ENCODE measurements at regions not wholly inside any gene's neighbourhood (a gene's known extent, or its start where the extent isn't known, plus 50 kb on each side); places are given as distances from the start of the nearest gene placed in this dataset.

- DNase-seq (ENCODE audit: low read depth in 2 of 2), result no peak
Measured at GRCh38 chr22:48520884-48521588, 1306.6 kb downstream of the BRD1 start.

DNA sequence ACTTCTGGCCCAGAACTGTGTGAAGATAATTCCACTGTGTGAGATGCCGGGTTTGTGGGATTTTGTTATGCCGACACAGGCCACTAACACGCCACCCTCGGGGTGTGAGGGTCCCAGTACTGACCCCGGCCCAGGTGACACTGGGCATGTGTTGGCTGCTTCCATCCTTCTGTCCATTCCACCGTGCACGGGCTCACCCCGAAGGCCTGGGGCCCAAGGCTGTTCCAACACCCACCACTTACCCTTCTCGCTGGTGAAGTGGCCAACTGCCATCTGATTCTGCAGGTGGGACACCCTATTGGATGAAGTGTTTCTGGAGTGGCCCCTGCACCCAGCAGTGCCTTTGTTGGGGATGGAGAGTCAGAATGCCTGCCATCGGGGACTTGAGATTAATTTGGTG lies 1307.5 kb downstream of the BRD1 start:
- no peak for DNase-seq (ENCODE audit: low read depth in 2 of 2)

DNA sequence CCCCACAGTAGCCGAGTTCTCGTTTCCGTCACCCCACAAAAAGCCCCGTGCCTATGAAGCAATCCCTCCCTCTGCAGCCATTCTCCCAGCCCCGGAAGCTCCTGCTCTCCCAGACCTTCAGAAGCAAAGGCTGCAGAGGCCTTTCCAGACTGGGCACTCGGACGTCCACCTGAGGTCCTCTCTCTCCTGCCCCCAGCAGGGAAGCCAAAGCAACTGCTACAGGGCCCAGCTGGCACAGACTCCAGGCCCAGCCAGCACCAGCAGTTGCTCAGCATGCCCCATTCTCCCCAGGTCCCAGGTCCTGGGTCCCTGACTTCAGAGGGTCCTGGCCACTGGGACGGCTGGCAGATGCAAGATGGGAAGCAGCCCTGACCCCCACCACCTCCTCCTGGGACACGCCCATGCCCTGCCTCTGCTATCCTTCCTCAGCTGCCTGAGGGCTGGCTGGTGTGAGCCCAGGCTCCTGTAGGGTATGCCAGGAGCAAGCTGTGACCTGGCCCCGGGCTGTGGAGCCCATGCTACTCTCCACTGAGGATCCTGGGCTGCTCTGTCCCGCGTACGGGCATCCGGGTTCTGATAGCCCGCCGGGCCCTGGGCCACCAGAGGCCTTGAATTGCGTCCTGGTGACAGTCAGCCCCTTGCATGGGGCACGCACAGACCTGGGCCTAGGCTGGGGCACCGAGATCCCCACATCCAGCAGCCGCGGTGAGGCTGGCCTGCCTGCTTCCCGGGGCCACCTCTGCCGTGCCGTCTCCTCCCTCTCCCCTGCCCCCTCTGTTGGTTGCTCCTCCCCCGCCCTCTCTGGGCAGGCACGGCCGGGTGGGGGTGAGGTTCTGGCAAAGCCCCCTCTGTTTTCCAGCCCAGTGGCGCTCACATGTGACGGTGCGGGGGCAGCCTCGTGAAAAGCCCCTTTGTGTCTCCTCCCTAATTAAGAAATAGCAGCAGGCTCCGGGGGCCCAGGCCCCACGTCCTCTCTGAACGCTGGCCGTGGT lies 1310.3 kb downstream of the BRD1 start:
- no peak for DNase-seq (ENCODE audit: low read depth in 2 of 2)

DNA sequence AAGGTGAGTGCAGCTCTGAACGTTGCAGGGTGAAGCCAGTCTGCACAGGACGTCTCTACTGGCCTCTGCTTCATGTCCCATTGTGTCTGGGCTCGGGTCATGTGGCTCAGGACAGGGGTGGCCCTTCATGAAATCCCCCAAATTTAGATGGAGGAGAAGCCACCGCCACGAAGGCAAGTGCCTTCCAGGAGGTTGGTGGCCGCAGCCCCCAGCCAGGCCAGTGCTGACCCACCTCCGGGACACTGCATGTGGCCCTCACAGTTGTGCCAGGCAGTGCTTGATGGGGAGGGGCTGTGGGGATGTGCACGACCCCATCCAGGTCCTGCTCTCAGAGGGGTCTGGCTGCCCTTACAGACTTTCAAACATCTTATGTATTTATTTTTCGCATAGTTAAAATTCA lies 1311.1 kb downstream of the BRD1 start:
- DNase-seq (ENCODE audit: low read depth in 2 of 2), result no peak

DNA sequence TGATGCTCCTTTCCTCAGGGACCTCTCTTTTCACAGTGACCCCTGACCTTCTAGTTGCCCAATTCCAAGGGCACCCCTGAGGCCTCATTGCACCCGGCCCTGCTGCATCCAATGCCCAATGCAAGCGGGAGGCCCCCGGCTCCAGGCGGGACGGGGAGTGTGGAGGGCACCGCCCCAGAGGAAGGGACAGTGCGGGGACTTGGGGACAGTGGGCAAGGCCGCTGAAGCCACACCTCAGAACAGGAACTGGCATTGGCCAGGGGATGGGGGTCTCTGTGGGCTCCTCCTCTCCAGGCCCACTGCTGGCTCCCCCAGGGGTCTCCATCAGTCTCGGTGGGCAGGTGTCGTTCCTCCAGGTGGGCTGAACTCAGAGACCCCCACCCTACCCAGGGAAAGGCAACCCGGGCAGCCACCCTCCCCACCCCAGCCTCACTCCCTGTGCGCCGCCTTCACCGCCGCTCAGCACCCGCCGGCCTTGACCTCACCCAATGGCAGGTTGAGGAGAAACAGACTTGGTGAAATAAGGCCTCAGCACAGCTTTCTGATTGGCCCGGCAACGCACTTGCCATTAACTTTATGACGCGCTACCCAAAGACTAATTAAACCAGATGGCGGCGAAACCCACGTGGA lies 1312.0 kb downstream of the BRD1 start:
- DNase-seq (ENCODE audit: low read depth in 2 of 2), result no peak

- DNase-seq (ENCODE audit: low read depth in 2 of 2), result no peak
Measured at GRCh38 chr22:48513929-48514328, 1313.7 kb downstream of the BRD1 start.

DNA sequence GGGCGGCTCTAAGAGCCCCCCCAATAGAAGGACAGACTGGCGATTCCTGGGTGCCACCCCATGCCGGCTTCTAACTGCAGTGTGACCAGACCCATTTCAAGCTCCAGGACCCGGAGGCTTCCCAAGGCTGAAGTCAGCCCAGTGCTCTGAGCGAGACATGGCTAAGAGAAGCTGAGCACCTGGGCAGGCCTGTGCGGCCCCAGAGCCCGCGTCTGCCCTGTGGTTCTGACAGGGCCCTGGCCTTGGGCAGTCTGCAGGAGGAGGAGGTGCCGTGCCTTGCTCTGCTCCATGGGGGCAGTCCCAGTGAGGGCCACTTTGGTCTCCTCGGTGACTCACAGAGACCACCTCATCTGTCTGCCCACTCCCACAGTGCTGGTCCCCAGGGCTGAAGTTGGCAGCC lies 1314.2 kb downstream of the BRD1 start:
- no peak for DNase-seq (ENCODE audit: low read depth in 2 of 2)

DNA sequence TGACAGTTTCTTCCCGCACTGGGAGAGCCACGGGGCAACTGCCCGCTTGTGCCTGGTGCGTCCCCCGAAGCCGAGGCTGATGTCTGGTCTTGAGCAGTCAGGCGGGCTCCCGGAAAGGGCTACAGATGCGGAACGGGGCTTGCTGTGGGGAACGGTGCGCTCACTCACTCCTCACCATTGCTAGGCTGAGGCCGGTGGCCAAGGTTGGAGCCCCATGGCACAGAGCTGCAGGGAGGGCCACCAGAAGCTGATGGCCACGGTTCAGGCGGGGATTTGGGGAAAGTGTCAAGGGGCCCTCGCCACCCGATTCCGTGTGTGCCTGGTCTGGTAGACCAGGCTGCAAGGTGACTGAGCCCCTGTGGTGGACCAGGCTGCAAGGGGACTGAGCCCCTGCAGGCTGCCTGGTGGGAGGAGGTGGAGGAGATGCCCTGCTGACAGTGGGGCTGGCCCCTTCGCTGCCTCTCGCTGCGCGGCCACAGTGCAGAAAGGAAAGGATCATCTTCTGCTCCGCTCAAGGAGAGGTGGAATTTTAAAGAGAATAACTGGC lies 1315.8 kb downstream of the BRD1 start:
- DNase-seq (ENCODE audit: low read depth in 2 of 2), result no peak

DNA sequence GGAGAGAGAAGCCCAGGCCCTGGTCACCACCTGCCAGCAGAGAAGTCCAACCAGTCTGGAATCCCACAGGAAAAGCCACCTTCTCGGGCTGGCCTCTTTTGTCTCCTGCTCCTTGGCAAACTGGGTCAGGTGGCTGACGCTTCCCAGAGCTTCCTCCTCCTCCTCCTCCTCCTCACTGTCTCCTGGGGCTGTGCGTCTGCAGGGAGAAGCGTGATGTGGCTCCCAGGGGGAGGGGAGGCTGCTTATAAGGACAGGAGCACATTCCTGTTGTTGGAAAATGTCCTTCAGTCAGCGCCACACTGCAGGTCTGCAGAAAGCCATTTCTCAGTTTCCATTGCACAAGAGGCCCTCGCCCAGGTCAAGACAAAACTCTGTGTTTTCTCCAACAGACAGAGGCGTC lies 1316.5 kb downstream of the BRD1 start:
- no peak for DNase-seq (ENCODE audit: low read depth in 2 of 2)

GRCh38 chr22:48510599-48510998 lies 1317.1 kb downstream of the BRD1 start:
- no peak for DNase-seq (ENCODE audit: low read depth in 2 of 2)

GRCh38 chr22:48507595-48508350 lies 1319.9 kb downstream of the BRD1 start:
- DNase-seq (ENCODE audit: low read depth in 2 of 2), result no peak

GRCh38 chr22:48507171-48507570 lies 1320.5 kb downstream of the BRD1 start:
- no peak for DNase-seq (ENCODE audit: low read depth in 2 of 2)

DNA sequence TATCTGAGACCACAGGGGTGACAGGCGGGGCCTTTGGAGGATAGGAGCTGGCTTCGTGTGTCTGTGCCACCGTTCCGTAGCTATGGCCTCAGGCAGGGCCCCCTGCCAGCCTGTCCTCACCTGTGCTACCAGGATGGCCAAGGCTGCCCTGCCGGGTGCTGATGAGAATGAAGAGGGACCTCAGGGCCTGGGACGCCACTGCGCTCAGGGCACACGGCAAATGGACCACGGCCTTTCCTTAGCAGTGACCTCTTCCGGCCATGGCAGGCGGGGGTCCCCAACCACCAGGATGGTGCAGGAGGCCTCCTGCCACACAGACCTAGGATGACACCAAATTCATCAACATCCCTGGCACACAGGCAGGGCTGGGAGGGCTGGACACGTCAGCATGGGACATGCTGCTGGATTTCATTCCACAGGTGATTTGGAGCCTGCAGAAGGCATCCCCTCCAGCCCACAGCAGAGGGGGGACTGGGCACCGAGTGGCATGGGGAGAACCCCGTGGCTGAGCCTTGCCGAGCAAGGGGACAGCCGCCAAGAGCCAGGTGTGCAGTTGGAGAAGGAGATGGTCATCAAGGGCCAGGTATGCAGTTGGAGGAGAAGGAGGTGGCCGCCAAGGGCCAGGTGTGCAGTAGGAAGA lies 1321.0 kb downstream of the BRD1 start:
- no peak for DNase-seq (ENCODE audit: low read depth in 2 of 2)

GRCh38 chr22:48505891-48506290 lies 1321.8 kb downstream of the BRD1 start:
- no peak for DNase-seq (ENCODE audit: low read depth in 2 of 2)

DNA sequence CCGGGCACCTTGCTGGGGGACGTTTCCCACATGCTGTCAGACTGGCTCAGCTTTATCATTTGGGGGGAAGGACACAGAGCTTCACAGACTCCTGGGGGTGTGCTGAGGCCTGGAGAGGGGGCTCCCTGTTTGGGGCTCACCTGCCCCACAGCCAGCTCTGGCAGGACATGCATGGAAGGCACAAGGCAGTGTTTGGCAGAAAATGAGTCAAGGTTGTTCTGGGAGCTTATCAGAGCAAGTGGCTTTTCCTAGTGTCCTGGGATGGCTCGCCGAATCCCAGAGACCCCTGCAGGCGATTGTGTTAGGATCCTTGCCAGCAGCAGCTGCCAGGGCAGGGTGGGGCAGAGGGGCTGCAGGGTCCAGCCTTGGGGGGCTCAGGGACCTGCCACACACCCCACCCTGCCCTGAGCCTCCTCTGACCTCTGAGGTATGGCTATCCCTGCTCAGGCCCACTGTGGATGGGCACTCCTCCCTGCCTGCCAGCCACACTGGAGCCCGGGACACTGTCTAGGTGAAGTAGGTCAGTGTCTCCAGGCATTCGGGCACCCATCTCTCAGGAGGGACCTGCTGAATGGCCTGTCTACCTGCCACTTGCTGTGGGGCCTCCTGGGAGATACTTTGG lies 1323.0 kb downstream of the BRD1 start:
- DNase-seq (ENCODE audit: low read depth in 2 of 2), result no peak

GRCh38 chr22:48503876-48504275 lies 1323.8 kb downstream of the BRD1 start:
- no peak for DNase-seq (ENCODE audit: low read depth in 2 of 2)

- no peak for DNase-seq (ENCODE audit: low read depth in 2 of 2)
Measured at GRCh38 chr22:48503035-48503625, 1324.5 kb downstream of the BRD1 start.

GRCh38 chr22:48501231-48501750 lies 1326.4 kb downstream of the BRD1 start:
- no peak for DNase-seq (ENCODE audit: low read depth in 2 of 2)

- no peak for DNase-seq (ENCODE audit: low read depth in 2 of 2)
Measured at GRCh38 chr22:48500471-48501230, 1327.0 kb downstream of the BRD1 start.

Measured in dermis microvascular lymphatic vessel endothelial cell (primary cell).